HG03342 (cell line): ENCODE measurements at regions not wholly inside any gene's neighbourhood (a gene's known extent, or its start where the extent isn't known, plus 50 kb on each side); places are given as distances from the start of the nearest gene placed in this dataset.

Experiments
- ATAC-seq: cut with Tn5 transposase; IDR thresholded peaks from one replicate; pipeline ENCODE4 v1.9.1; 2021; ENCODE audit warnings: mild to moderate bottlenecking, moderate library complexity; ENCODE audit not compliant: unreplicated experiment

- ATAC-seq: no peak
Observed at GRCh38 chr1:93746021-93746812, 64.6 kb upstream of the BCAR3 start.

- ATAC-seq: no peak
Observed at GRCh38 chr1:93744299-93744988, 62.8 kb upstream of the BCAR3 start.

- no peak for ATAC-seq
Observed at GRCh38 chr1:93743465-93743864, 61.8 kb upstream of the BCAR3 start.

GRCh38 chr1:93740601-93741031 is 59.0 kb upstream of the BCAR3 start:
- no peak for ATAC-seq

GRCh38 chr1:93740157-93740556 is 58.5 kb upstream of the BCAR3 start:
- ATAC-seq: no peak

- no peak for ATAC-seq
Observed at GRCh38 chr1:93739472-93739871, 57.8 kb upstream of the BCAR3 start.

GRCh38 chr1:93738926-93739325 is 57.3 kb upstream of the BCAR3 start:
- ATAC-seq: no peak

- ATAC-seq: no peak
Observed at GRCh38 chr1:93738075-93738622, 56.5 kb upstream of the BCAR3 start.

GRCh38 chr1:93735722-93736121 is 54.1 kb upstream of the BCAR3 start:
- ATAC-seq: no peak

- no peak for ATAC-seq
Observed at GRCh38 chr1:93734999-93735398, 53.4 kb upstream of the BCAR3 start.

GRCh38 chr1:93733340-93733739 is 51.7 kb upstream of the BCAR3 start:
- no peak for ATAC-seq

GRCh38 chr1:93732514-93732913 is 50.9 kb upstream of the BCAR3 start:
- ATAC-seq: no peak
